ENCODE measurements at regions not wholly inside any gene's neighbourhood (a gene's known extent, or its start where the extent isn't known, plus 50 kb on each side); places are given as distances from the start of the nearest gene placed in this dataset.

DNA sequence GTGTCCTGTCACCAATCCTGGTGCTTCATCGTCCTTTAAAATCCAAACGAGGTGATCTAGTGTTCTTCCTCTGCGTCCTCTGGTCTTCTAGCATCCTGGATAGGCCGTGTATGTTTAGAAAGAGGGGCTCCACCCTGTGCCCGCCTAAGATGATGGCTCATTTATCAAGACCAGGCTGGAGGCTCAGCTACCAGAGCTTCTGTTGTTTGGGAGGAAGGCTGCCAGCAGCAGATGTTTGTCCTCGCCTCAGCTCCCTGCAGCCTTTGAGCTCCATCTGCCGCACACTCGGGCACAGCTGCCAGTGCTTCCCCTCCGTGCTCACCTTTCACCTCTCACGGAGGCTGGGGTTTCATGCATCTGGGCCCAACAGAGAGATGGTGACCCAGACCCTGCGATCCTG is 954.7 kb upstream of the RBFOX1 start:
- DNase-seq (ENCODE audit: low spot score): no peak

- no peak for DNase-seq (ENCODE audit: low spot score)
Measured at GRCh38 chr16:6375465-6376075, 957.1 kb upstream of the RBFOX1 start.

- DNase-seq (ENCODE audit: low spot score): no peak
Measured at GRCh38 chr16:6374821-6375220, 957.8 kb upstream of the RBFOX1 start.

GRCh38 chr16:6364846-6365245 is 967.8 kb upstream of the RBFOX1 start:
- no peak for DNase-seq (ENCODE audit: low spot score)

- DNase-seq (ENCODE audit: low spot score): no peak
Measured at GRCh38 chr16:6363896-6364607, 968.6 kb upstream of the RBFOX1 start.

DNA sequence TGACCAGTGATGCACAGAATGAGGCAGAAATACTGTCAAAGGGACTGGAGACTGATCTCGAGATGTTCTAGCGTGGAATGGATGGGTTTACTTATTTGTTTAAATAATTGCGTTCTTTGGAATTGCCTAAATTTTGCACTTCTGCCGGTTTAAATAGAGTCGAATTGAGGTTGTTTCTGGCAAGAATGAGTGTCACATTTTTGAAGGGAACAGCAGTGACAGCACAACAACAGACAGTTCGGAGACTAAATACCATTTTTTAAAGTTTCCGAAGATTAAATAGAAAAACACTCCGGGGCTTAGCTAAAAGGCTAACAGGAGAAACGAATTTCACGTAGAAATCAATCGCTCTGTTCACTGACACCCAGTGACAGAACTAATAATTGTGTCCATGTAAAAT is 969.2 kb upstream of the RBFOX1 start:
- DNase-seq (ENCODE audit: low spot score): no peak

GRCh38 chr16:6362321-6362720 is 970.3 kb upstream of the RBFOX1 start:
- no peak for DNase-seq (ENCODE audit: low spot score)

DNA sequence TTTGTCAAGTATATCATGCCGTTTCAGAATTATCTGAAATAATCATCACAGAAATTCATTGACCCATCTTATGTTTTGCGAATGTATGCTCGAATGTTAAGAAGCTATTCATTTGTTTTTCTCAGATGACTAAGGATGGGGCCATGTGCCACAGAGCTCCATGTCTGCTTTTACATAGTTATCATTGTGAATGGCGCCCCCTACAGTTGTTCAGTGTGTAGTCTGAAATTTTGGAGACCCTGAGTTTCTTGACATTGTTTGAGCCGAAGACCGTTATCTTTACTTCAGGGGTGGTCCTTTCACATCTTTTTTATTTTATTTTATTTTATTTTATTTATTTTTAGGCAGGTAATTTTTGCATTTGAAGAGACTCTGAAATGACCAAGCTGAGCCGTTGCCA is 972.0 kb upstream of the RBFOX1 start:
- DNase-seq (ENCODE audit: low spot score): no peak

DNA sequence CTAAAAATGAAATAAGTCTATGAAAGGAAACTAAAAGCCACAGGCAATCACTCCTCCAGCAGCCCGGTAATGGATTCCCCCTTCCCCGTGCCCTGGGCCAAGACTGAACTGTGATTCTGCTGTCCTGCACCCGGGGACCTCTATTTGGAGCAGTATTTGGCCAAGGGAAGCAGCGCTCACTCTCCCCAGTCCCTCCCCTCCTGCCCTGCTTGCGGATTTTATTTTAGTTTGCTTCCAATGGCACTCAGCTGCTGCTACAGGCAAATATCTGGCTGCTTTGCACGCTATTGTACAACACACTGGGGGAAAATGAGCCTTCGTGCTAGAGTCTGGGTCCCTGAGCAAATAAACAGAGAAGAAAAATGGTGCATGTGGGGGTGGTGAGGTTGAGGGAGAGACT is 975.7 kb upstream of the RBFOX1 start:
- DNase-seq (ENCODE audit: low spot score): no peak

DNA sequence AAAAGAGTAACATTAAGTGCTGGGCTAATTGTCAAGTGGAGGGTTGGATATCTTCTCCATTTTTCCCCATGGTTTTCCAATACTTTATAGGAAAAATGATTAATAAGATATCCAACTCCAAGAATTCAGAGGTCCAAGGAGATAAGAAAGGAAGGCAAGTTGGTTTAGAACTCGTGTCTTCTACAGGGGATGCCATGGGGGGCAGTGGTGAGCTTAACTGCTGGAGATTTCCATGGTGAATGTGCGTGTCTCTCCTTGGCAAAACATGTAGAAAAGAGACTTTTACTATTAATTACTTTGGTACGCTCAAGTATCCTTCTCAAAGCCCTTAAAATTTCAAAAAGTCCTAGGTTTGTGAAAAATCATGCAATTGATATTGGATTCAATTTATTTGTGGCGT is 982.9 kb upstream of the RBFOX1 start:
- no peak for DNase-seq (ENCODE audit: low spot score)

DNA sequence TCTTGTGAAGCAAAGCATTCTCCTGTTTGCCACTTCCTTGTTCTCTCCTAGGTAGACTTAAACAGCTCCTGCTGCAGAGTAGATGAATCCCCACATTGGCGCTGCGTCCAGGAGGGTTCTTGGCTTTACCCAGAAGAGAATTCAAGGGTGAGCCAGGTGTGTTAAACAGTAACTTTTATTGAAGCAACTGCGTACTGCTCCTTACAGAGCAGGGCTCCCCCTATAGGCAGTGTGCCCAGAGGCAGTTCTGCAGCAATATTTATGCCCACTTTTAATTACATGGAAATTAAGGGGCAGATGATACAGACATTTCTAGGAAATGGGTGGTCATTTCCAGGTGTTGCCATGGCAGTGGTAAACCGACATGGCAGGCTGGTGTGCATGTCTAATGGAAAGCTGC is 987.6 kb upstream of the RBFOX1 start:
- DNase-seq (ENCODE audit: low spot score): no peak

DNA sequence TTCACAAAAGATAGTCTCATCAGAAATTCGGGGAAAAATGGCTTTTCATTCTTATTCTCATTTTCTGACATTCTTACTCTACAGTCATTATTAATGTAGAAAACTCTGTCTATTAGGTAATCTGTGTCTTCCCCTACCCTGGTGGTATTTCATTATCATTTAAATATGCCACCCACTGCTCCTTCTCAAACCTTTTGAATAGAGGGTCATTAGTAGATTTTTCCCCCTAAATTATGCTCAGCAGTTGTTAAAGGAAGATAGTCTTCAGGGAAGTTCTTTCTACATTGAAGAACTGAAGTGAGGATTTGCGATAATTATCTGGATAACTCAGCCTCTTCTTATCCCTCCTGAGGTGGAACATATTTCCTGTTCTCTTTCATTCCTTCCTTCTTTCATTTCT is 989.5 kb upstream of the RBFOX1 start:
- DNase-seq (ENCODE audit: low spot score): no peak

DNA sequence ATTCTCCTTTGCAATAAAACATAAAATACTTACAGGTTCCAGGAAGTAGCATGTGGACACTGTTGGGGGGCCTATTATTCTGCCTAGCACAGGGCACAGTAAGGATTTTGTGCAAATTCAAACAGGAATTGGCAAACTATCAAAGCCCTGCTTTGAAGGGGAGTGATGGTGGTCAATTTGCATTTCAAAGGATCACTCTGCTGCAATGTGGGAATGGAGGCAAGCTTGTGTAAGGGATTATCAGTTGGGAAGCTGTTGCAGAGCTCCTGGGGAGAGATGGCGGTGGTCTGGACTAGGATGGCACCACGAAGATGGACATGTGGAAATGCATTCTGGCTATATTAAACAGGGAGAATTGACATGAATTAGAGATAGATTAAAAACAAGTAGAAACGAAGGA is 990.7 kb upstream of the RBFOX1 start:
- no peak for DNase-seq (ENCODE audit: low spot score)

DNA sequence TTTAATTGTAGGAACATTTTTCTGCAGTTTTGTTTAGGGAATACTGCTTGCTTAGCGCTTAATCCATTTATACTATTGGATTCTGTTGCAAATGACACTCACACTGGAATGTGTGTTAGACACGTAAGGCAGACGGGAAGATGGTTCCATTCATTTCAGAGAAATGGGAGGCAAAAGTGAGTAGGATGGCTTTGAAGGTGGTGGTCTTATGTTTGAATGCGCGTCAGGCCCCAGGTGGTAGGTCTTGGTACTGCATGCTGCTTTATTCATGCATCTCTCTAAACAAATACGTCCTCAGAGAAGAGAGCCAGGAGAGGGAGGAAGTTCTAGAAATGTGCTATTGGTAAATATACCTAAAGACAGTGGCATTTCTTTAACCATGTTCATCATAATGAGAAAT is 997.6 kb upstream of the RBFOX1 start:
- DNase-seq (ENCODE audit: low spot score): no peak

DNA sequence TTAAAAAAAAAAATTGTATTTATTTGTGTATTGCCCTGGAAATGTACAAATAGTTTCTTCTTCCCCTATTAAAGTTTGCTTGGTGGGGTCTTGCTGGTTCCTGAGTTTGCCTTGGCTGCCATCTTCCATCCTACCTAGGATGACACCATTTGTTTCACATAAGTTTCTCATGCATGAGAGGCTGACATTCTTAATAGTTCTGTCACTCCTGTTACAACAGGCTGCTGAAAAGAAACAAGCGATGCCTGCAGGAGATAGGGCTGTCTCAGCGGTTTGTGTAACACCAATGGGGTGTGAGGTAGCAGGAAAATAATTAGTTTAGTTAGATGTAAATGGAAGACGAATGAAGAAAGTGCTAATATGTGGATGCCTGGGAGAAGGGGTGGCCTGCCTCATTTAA is 1000.9 kb upstream of the RBFOX1 start:
- DNase-seq (ENCODE audit: low spot score): no peak

- no peak for DNase-seq (ENCODE audit: low spot score)
Measured at GRCh38 chr16:6317934-6318333, 1014.7 kb upstream of the RBFOX1 start.

DNA sequence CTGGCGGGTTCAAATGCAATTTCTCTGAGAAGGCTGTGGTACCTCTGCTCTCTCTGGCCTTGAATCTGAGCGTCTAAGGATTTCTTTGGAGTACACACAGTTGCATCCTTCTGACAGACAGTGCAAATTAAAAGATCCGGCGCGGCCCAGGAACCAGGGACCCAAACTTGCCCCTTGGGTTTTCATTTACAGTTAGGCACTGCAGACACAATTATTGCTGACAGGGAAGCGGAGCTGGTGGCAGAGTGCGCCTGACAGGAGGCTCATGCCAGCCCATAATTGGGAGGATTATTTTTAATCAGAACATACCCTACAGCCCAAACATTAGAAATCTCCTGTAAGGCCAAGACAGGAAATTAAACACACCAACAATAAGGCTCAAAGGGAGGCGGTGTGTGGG is 1023.4 kb upstream of the RBFOX1 start:
- no peak for DNase-seq (ENCODE audit: low spot score)

GRCh38 chr16:6308176-6308575 is 1024.5 kb upstream of the RBFOX1 start:
- DNase-seq (ENCODE audit: low spot score): no peak

- no peak for DNase-seq (ENCODE audit: low spot score)
Measured at GRCh38 chr16:6300523-6300922, 1032.1 kb upstream of the RBFOX1 start.

- no peak for DNase-seq (ENCODE audit: low spot score)
Measured at GRCh38 chr16:6297666-6298410, 1034.8 kb upstream of the RBFOX1 start.

DNA sequence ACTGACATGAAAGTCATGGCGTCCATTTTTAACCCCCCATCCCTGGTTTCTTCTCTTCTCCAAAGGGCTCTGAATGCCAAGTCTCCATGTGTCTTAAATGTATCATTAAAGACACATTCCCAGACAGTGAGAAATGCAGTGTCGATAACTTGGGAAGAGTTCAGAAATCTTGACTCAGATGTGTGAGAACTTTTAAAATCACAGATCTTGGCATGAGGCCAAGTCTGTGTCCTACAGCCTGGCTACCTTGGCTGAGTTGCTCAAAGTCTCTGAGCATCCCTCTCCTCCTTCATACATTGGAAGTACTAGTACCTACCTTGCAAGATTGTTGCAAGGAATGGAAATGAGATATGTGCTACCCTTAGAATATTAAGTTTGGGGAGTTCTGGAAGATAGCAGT is 1046.5 kb upstream of the RBFOX1 start:
- no peak for DNase-seq (ENCODE audit: low spot score)

DNA sequence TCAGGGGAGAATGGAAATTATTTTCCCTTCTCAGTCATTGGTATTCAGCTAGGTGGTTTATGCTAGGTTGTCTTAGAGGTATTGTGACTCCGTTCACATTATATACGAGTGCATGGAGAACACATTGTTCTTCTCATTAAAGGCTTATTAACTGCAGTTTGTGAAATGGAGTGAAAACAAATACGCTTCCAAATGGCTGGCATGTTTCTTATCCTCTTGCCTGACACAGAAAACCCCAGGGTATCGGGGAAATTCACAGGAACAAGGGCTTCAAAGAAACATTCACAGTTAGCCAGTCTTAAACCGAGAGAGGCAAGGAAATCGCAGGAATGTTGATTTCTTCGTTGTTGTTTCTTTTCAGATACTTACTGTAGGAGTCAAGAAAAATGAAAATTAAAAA is 1047.9 kb upstream of the RBFOX1 start:
- DNase-seq (ENCODE audit: low spot score): no peak

DNA sequence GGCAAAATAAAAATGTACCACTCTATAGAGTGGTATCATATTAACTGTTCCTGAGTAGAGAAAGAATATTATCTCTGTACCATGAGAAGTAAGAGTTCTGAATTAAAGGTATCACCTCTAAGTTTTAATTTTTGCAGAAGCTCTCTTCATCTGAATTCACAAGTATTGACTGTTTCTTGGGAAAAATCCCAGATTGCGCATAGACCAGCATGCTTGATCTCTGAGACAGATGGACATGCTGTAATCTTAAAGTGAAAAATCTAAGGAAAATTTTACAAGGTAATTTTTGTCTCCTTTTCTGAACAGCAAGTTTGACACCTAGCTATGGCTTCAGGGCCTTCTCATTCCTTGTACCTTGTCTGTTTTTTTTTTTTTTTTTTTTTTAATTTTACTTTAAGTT is 1050.7 kb upstream of the RBFOX1 start:
- no peak for DNase-seq (ENCODE audit: low spot score)

GRCh38 chr16:6281274-6281673 is 1051.4 kb upstream of the RBFOX1 start:
- no peak for DNase-seq (ENCODE audit: low spot score)
